CD14-positive monocyte (primary cell): ENCODE measurements at regions not wholly inside any gene's neighbourhood (a gene's known extent, or its start where the extent isn't known, plus 50 kb on each side); places are given as distances from the start of the nearest gene placed in this dataset.

ENCODE experiments used
- DNase-seq, 3 donors: peaks; one replicate each; pipeline ENCODE4 v3.0.0-alpha.2; 2011 to 2022
- H2AFZ ChIP-seq: 2 replicates; pipeline ENCODE4 v1.6.0; 2012; ENCODE audit warnings: mild to moderate bottlenecking, low read depth, low read length, inconsistent platforms; ENCODE audit not compliant: insufficient read depth, poor library complexity, severe bottlenecking
- H3K27ac ChIP-seq, 2 donors: 1 replicate in 1 of 2; 2 replicates in 1 of 2; pipeline ENCODE4 v1.5.1; 2012 to 2013; ENCODE audit warnings: low read length in 2 of 2, control low read depth in 1 of 2, inconsistent platforms in 1 of 2, low read depth in 1 of 2, mild to moderate bottlenecking in 1 of 2
- H3K27me3 ChIP-seq, 2 donors: one replicate each; pipeline versions ENCODE4 v1.6.0 to v1.6.1; 2011 to 2013; ENCODE audit warnings: low read length in 2 of 2; ENCODE audit not compliant: control insufficient read depth in 2 of 2, insufficient read depth in 2 of 2
- H3K36me3 ChIP-seq, 2 donors: replicated peaks in 1 of 2; 1 replicate in 1 of 2; 2 replicates in 1 of 2; pipeline versions ENCODE4 v1.5.1 to v1.6.1; 2012 to 2013; ENCODE audit warnings: low read length in 2 of 2, control low read depth in 1 of 2, inconsistent platforms in 1 of 2, mild to moderate bottlenecking in 1 of 2; ENCODE audit not compliant: insufficient read depth in 2 of 2, control insufficient read depth in 1 of 2
- H3K4me1 ChIP-seq, 2 donors: 1 replicate in 1 of 2; 2 replicates in 1 of 2; pipeline versions ENCODE4 v1.5.1 to v1.6.1; 2012 to 2013; ENCODE audit warnings: low read length in 2 of 2, control low read depth in 1 of 2, inconsistent platforms in 1 of 2, mild to moderate bottlenecking in 1 of 2, moderate library complexity in 1 of 2; ENCODE audit not compliant: insufficient read depth in 2 of 2, control insufficient read depth in 1 of 2
- H3K4me2 ChIP-seq: replicated peaks from 2 replicates; pipeline ENCODE3; 2012; ENCODE audit warnings: low read length, moderate library complexity, mild to moderate bottlenecking; ENCODE audit not compliant: poor library complexity, severe bottlenecking; ENCODE audit errors: extremely low read depth
- H3K4me3 ChIP-seq, 3 experiments: fragments of 200-600 bp in 1 of 3; sonication (generic) in 1 of 3; replicated peaks in 1 of 3; 1 replicate in 2 of 3; 2 replicates in 1 of 3; pipeline ENCODE4 v1.5.1; 2011 to 2013; ENCODE audit warnings: low read length in 3 of 3, mild to moderate bottlenecking in 3 of 3, control low read depth in 2 of 3, low read depth in 2 of 3, inconsistent platforms in 1 of 3, moderate library complexity in 1 of 3
- H3K79me2 ChIP-seq: 2 replicates; pipeline ENCODE4 v1.6.0; 2012; ENCODE audit warnings: mild to moderate bottlenecking, control low read depth, inconsistent platforms, low read length, moderate library complexity; ENCODE audit not compliant: insufficient read depth
- H3K9ac ChIP-seq: 2 replicates; pipeline ENCODE4 v1.6.0; 2017; ENCODE audit warnings: low read length, mild to moderate bottlenecking; ENCODE audit not compliant: insufficient read depth, poor library complexity, severe bottlenecking
- H3K9me3 ChIP-seq, 2 donors: replicated peaks in 1 of 2; 1 replicate in 1 of 2; 2 replicates in 1 of 2; pipeline versions ENCODE4 v1.5.1 to v1.6.1; 2012 to 2013; ENCODE audit warnings: low read length in 2 of 2, control low read depth in 1 of 2; ENCODE audit not compliant: control insufficient read depth in 1 of 2, insufficient read depth in 1 of 2
- H4K20me1 ChIP-seq: 2 replicates; pipeline ENCODE4 v1.6.0; 2012; ENCODE audit warnings: mild to moderate bottlenecking, low read length, control low read depth, moderate library complexity; ENCODE audit not compliant: insufficient read depth
- H3K27ac Mint-ChIP-seq, 7 donors: one replicate each; pipeline ENCODE4 v1.8.0; 2020; ENCODE audit warnings: mild to moderate bottlenecking in 7 of 7, mixed read lengths in 7 of 7, moderate library complexity in 6 of 7, inconsistent platforms in 2 of 7
- H3K27me3 Mint-ChIP-seq, 3 donors: one replicate each; pipeline ENCODE4 v1.8.0; 2021 to 2022; ENCODE audit warnings: low read depth in 3 of 3, mild to moderate bottlenecking in 3 of 3, mixed read lengths in 3 of 3, moderate library complexity in 3 of 3, inconsistent platforms in 1 of 3
- H3K36me3 Mint-ChIP-seq, 2 donors: one replicate each; pipeline ENCODE4 v1.8.0; 2020; ENCODE audit warnings: mixed read lengths in 2 of 2, inconsistent platforms in 1 of 2, mild to moderate bottlenecking in 1 of 2
- H3K4me1 Mint-ChIP-seq: one replicate; pipeline ENCODE4 v1.8.0; 2020; ENCODE audit warnings: mild to moderate bottlenecking, mixed read lengths
- H3K4me3 Mint-ChIP-seq, 2 donors: one replicate each; pipeline ENCODE4 v1.8.0; 2020; ENCODE audit warnings: mild to moderate bottlenecking in 2 of 2, mixed read lengths in 2 of 2, moderate library complexity in 1 of 2
- H3K9me3 Mint-ChIP-seq, 7 donors: one replicate each; pipeline ENCODE4 v1.8.0; 2020 to 2022; ENCODE audit warnings: mixed read lengths in 7 of 7, mild to moderate bottlenecking in 6 of 7, moderate library complexity in 6 of 7, inconsistent platforms in 2 of 7
- CTCF ChIP-seq: fragments of 200-600 bp; IDR thresholded peaks from one replicate; pipeline ENCODE4 v1.8.0; 2022; ENCODE audit warnings: antibody characterized with exemption, mild to moderate bottlenecking
- WGBS: methylation state at CpG from one replicate; pipeline ENCODE4 v1.1.5; 2013; ENCODE audit warnings: missing lambda C conversion rate; ENCODE audit not compliant: insufficient coverage; 5-methylcytosine and 5-hydroxymethylcytosine counted together
- intact Hi-C, 2 donors: fragments of 100-400 bp; cut with micrococcal nuclease; formaldehyde crosslinking; loops; one replicate each; pipeline versions ENCODE4 v1.15.0 to v1.15.1; 2023

GRCh38 chr19:13574933-13575332 lies 68.7 kb upstream of the CACNA1A start:
- Mint-ChIP-seq H3K27me3 (peaks cover 12 to 16% (median 12%) of the 10 kb centered on the region in 3 donors), H3K4me3 (no peak overlapping the region), H3K27ac (no peak overlapping the region), H3K4me1 (no peaks in the 10 kb centered on the region), H3K36me3 (no peaks in the 10 kb centered on the region), H3K9me3 (peaks cover 2 to 28% (median 20%) of the 10 kb centered on the region in 7 donors)
- no peak overlapping the region for H3K27ac ChIP-seq
- intact Hi-C loops, result no loop called here
- H3K27me3 ChIP-seq, result no peaks in the 10 kb centered on the region
- H3K4me3 ChIP-seq, result no peak overlapping the region
- no peak overlapping the region for H3K4me2 ChIP-seq
- no peak for DNase-seq
- no peaks in the 10 kb centered on the region for H3K79me2 ChIP-seq
- peaks cover 18% of the 10 kb centered on the region in 2 donors for H3K9me3 ChIP-seq
- no peak overlapping the region for H2AFZ ChIP-seq
- H3K36me3 ChIP-seq, result no peaks in the 10 kb centered on the region
- 56% methylated on average over 10 of the region's 11 CpGs for WGBS
- TF ChIP-seq CTCF, result no peak
- H4K20me1 ChIP-seq, result no peaks in the 10 kb centered on the region
- H3K4me1 ChIP-seq, result no peaks in the 10 kb centered on the region
- H3K9ac ChIP-seq, result no peak overlapping the region

- Histone ChIP-seq H3K4me1 (no peaks in the 10 kb centered on the region), H3K27ac (no peak overlapping the region), H3K4me2 (no peak overlapping the region), H2AFZ (no peak overlapping the region), H4K20me1 (no peaks in the 10 kb centered on the region), H3K9me3 (peaks cover 9 to 11% of the 10 kb centered on the region in 2 donors), H3K9ac (no peak overlapping the region), H3K79me2 (no peaks in the 10 kb centered on the region), H3K27me3 (no peaks in the 10 kb centered on the region), H3K36me3 (no peaks in the 10 kb centered on the region), H3K4me3 (no peak overlapping the region)
- Mint-ChIP-seq H3K27me3 (peaks cover 12 to 19% (median 12%) of the 10 kb centered on the region in 3 donors), H3K9me3 (peaks cover 2 to 16% (median 12%) of the 10 kb centered on the region in 7 donors), H3K27ac (no peak overlapping the region), H3K4me1 (no peaks in the 10 kb centered on the region), H3K4me3 (no peak overlapping the region), H3K36me3 (no peaks in the 10 kb centered on the region)
- intact Hi-C loops, result no loop called here
- TF ChIP-seq CTCF, result no peak
- 60% methylated on average over 10 of the region's 13 CpGs for WGBS
- DNase-seq, result no peak
These were observed 66.9 kb upstream of the CACNA1A start for GRCh38 chr19:13573056-13573667.
